GM20000 (cell line): ENCODE measurements at regions not wholly inside any gene's neighbourhood (a gene's known extent, or its start where the extent isn't known, plus 50 kb on each side); places are given as distances from the start of the nearest gene placed in this dataset.

Experiments
- DNase-seq: peaks from one replicate; pipeline ENCODE4 v3.0.0; 2012; ENCODE audit warnings: low spot score
- CTCF ChIP-seq: IDR thresholded peaks from 2 replicates; pipeline ENCODE4 v1.5.1; 2012; ENCODE audit warnings: mild to moderate bottlenecking, control low read depth; ENCODE audit errors: extremely low read depth, missing control alignments

GRCh38 chr3:182503401-182503800 is 289.9 kb upstream of the ATP11B start:
- TF ChIP-seq CTCF, result no peak
- DNase-seq, result no peak

- TF ChIP-seq CTCF, result no peak
- no peak for DNase-seq
Observed at GRCh38 chr3:182508919-182509711, 284.2 kb upstream of the ATP11B start.

GRCh38 chr3:182509844-182510460 is 283.4 kb upstream of the ATP11B start:
- no peak for TF ChIP-seq CTCF
- DNase-seq, result no peak

GRCh38 chr3:182514236-182514964 is 278.9 kb upstream of the ATP11B start:
- DNase-seq, result no peak
- TF ChIP-seq CTCF, result no peak

GRCh38 chr3:182516597-182517336 is 276.5 kb upstream of the ATP11B start:
- TF ChIP-seq CTCF, result no peak
- peak; percentile 15 for DNase-seq

- no peak for TF ChIP-seq CTCF
- DNase-seq, result no peak
Observed at GRCh38 chr3:182519569-182519968, 273.7 kb upstream of the ATP11B start.
